ENCODE measurements at regions not wholly inside any gene's neighbourhood (a gene's known extent, or its start where the extent isn't known, plus 50 kb on each side); places are given as distances from the start of the nearest gene placed in this dataset.

DNA sequence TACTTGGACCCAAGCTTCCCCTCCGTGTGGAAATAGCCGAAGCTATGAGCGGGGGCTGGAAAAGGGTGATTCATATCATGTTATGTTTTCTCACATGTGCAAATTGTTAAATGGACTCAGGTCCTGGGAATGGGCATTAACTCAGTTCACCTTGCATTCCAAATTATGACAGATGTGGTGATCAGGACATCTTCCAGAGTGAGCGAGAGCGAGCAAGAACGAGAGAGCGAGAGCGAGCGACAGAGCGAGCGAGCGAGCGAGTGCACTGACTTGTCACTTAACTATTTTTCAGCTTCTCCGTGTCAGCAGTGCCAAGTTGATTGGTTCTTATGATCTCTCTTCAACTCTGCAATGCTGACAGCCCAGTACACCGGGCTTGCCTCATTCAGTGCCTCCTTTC, 437.4 kb upstream of the NRSN1 start:
- TF ChIP-seq, protein P1, sequence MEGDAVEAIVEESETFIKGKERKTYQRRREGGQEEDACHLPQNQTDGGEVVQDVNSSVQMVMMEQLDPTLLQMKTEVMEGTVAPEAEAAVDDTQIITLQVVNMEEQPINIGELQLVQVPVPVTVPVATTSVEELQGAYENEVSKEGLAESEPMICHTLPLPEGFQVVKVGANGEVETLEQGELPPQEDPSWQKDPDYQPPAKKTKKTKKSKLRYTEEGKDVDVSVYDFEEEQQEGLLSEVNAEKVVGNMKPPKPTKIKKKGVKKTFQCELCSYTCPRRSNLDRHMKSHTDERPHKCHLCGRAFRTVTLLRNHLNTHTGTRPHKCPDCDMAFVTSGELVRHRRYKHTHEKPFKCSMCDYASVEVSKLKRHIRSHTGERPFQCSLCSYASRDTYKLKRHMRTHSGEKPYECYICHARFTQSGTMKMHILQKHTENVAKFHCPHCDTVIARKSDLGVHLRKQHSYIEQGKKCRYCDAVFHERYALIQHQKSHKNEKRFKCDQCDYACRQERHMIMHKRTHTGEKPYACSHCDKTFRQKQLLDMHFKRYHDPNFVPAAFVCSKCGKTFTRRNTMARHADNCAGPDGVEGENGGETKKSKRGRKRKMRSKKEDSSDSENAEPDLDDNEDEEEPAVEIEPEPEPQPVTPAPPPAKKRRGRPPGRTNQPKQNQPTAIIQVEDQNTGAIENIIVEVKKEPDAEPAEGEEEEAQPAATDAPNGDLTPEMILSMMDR (IDR thresholded peaks at IDR 0.05; ENCODE audit: low read depth, low read length) = no peak
- TF ChIP-seq EZH2phosphoT487 (IDR thresholded peaks at IDR 0.05; ENCODE audit: low read depth) = no peak

All from OCI-LY3 (cell line).